ENCODE measurements at regions not wholly inside any gene's neighbourhood (a gene's known extent, or its start where the extent isn't known, plus 50 kb on each side); places are given as distances from the start of the nearest gene placed in this dataset.

- no TSS peak for BruUV-seq (replicated peaks)
- TF ChIP-seq EZH2phosphoT487 (IDR thresholded peaks at IDR 0.05; ENCODE audit: borderline replicate concordance, low read depth, low read length), result no peak
- no peak for TF ChIP-seq CTCF (conservative IDR thresholded peaks at IDR 0.05; ENCODE audit: low read length)
- ChIA-PET POLR2A (no interaction called here), CTCF (ENCODE audit: unreplicated experiment) (no interaction called here)
- Histone ChIP-seq H3K36me3 (ENCODE audit: insufficient read depth, low read length) (no peaks in the 10 kb centered on the region), H3K9me3 (ENCODE audit: low read length) (no peaks in the 10 kb centered on the region), H3K4me1 (ENCODE audit: insufficient read depth, low read length, poor library complexity, severe bottlenecking) (no peaks in the 10 kb centered on the region), H3K27ac (ENCODE audit: low read depth, low read length, poor library complexity, severe bottlenecking) (no peak overlapping the region), H3K79me2 (ENCODE audit: insufficient read depth, low read depth, low read length) (no peaks in the 10 kb centered on the region), H3K4me3 (ENCODE audit: low read depth, low read length, poor library complexity, severe bottlenecking) (no peak overlapping the region), H3K9me2 (ENCODE audit: insufficient read depth, low read length) (no peaks in the 10 kb centered on the region), H4K20me1 (ENCODE audit: insufficient read depth, low read length) (no peaks in the 10 kb centered on the region), H3K4me2 (ENCODE audit: low read length) (no peak overlapping the region), H2AFZ (ENCODE audit: low read length) (no peak overlapping the region)
- intact Hi-C loops (cut with micrococcal nuclease; ENCODE audit: unreplicated experiment), result no loop called here
- DNase-seq (ENCODE audit: low spot score), result no peak
These were observed 64.1 kb downstream of the UCHL1 start for GRCh38 chr4:41320786-41321185.

- no peaks in the 10 kb centered on the region for H3K36me3 ChIP-seq (ENCODE audit: insufficient read depth, low read length)
- H3K4me2 ChIP-seq (ENCODE audit: low read length), result no peak overlapping the region
- no peak overlapping the region for H2AFZ ChIP-seq (ENCODE audit: low read length)
- H3K9me3 ChIP-seq (ENCODE audit: low read length), result no peaks in the 10 kb centered on the region
- no peaks in the 10 kb centered on the region for H3K79me2 ChIP-seq (ENCODE audit: insufficient read depth, low read depth, low read length)
- no peaks in the 10 kb centered on the region for H4K20me1 ChIP-seq (ENCODE audit: insufficient read depth, low read length)
- no peak overlapping the region for H3K27ac ChIP-seq (ENCODE audit: low read depth, low read length, poor library complexity, severe bottlenecking)
- TF ChIP-seq CTCF (conservative IDR thresholded peaks at IDR 0.05; ENCODE audit: low read length), result no peak
- no peak for TF ChIP-seq EZH2phosphoT487 (IDR thresholded peaks at IDR 0.05; ENCODE audit: borderline replicate concordance, low read depth, low read length)
- BruUV-seq (replicated peaks), result no TSS peak
- POLR2A ChIA-PET, result no interaction called here
- H3K9me2 ChIP-seq (ENCODE audit: insufficient read depth, low read length), result no peaks in the 10 kb centered on the region
- no peak overlapping the region for H3K4me3 ChIP-seq (ENCODE audit: low read depth, low read length, poor library complexity, severe bottlenecking)
- no peak for DNase-seq (ENCODE audit: low spot score)
- intact Hi-C loops (cut with micrococcal nuclease; ENCODE audit: unreplicated experiment), result no loop called here
- no peaks in the 10 kb centered on the region for H3K4me1 ChIP-seq (ENCODE audit: insufficient read depth, low read length, poor library complexity, severe bottlenecking)
- CTCF ChIA-PET (ENCODE audit: unreplicated experiment), result no interaction called here
These were observed 64.7 kb downstream of the UCHL1 start for GRCh38 chr4:41321216-41321945.

GRCh38 chr4:41322617-41323016, 65.9 kb downstream of the UCHL1 start:
- Histone ChIP-seq H3K4me3 (ENCODE audit: low read depth, low read length, poor library complexity, severe bottlenecking) (no peak overlapping the region), H4K20me1 (ENCODE audit: insufficient read depth, low read length) (no peaks in the 10 kb centered on the region), H3K27ac (ENCODE audit: low read depth, low read length, poor library complexity, severe bottlenecking) (no peak overlapping the region), H3K36me3 (ENCODE audit: insufficient read depth, low read length) (no peaks in the 10 kb centered on the region), H3K79me2 (ENCODE audit: insufficient read depth, low read depth, low read length) (no peaks in the 10 kb centered on the region), H3K9me3 (ENCODE audit: low read length) (no peaks in the 10 kb centered on the region), H3K4me2 (ENCODE audit: low read length) (no peak overlapping the region), H3K9me2 (ENCODE audit: insufficient read depth, low read length) (no peaks in the 10 kb centered on the region), H3K4me1 (ENCODE audit: insufficient read depth, low read length, poor library complexity, severe bottlenecking) (no peaks in the 10 kb centered on the region), H2AFZ (ENCODE audit: low read length) (no peak overlapping the region)
- no TSS peak for BruUV-seq (replicated peaks)
- no peak for TF ChIP-seq CTCF (conservative IDR thresholded peaks at IDR 0.05; ENCODE audit: low read length)
- no peak for TF ChIP-seq EZH2phosphoT487 (IDR thresholded peaks at IDR 0.05; ENCODE audit: borderline replicate concordance, low read depth, low read length)
- POLR2A ChIA-PET, result no interaction called here
- no peak for DNase-seq (ENCODE audit: low spot score)
- intact Hi-C loops (cut with micrococcal nuclease; ENCODE audit: unreplicated experiment), result no loop called here
- CTCF ChIA-PET (ENCODE audit: unreplicated experiment), result no interaction called here

Data from OCI-LY7 (cell line).